ENCODE measurements at regions not wholly inside any gene's neighbourhood (a gene's known extent, or its start where the extent isn't known, plus 50 kb on each side); places are given as distances from the start of the nearest gene placed in this dataset.

- Histone ChIP-seq H3F3A (ENCODE audit: low read length, unreplicated experiment) (no peaks in the 10 kb centered on the region), H4K20me1 (ENCODE audit: low read length) (no peaks in the 10 kb centered on the region), H3K27ac (ENCODE audit: low read length) (no peak overlapping the region), H3K9ac (ENCODE audit: low read length) (no peak overlapping the region), H3K27me3 (ENCODE audit: low read length) (no peaks in the 10 kb centered on the region), H3K36me3 (ENCODE audit: low read depth, low read length) (no peaks in the 10 kb centered on the region), H3K4me2 (ENCODE audit: low read length) (no peak overlapping the region), H3K9me3 (ENCODE audit: low read length) (no peaks in the 10 kb centered on the region), H3K79me2 (ENCODE audit: low read length) (no peaks in the 10 kb centered on the region), H3K9me2 (replicated peaks; ENCODE audit: low read length) (no peaks in the 10 kb centered on the region), H3K4me1 (ENCODE audit: insufficient read depth, low read length) (peaks cover 7% of the 10 kb centered on the region), H3K4me3 (ENCODE audit: low read length) (no peak overlapping the region), H2AFZ (ENCODE audit: low read length) (no peak overlapping the region)
- ChIA-PET POLR2A (ENCODE audit: unreplicated experiment) (no interaction called here), CTCF (no interaction called here)
- ATAC-seq (no peak), DNase-seq (no peak)
- no TSS peak for BruUV-seq (replicated peaks)
- no peak for TF ChIP-seq EZH2 (IDR thresholded peaks at IDR 0.05; ENCODE audit: low read length, unreplicated experiment)
- no peak for TF ChIP-seq EZH2phosphoT487 (IDR thresholded peaks at IDR 0.05; ENCODE audit: borderline replicate concordance, low read length)
- no peak for TF ChIP-seq CTCF (conservative IDR thresholded peaks at IDR 0.05; ENCODE audit: low read depth, low read length)
- intact Hi-C loops (cut with micrococcal nuclease), result no loop called here
These were observed 273.1 kb upstream of the LYPLAL1 start for GRCh38 chr1:218900615-218901014.

GRCh38 chr1:218904416-218904815, 269.3 kb upstream of the LYPLAL1 start:
- BruUV-seq (replicated peaks), result no TSS peak
- H3K27me3 ChIP-seq (ENCODE audit: low read length), result no peaks in the 10 kb centered on the region
- H3K36me3 ChIP-seq (ENCODE audit: low read depth, low read length), result no peaks in the 10 kb centered on the region
- ATAC-seq (no peak), DNase-seq (no peak)
- POLR2A ChIA-PET (ENCODE audit: unreplicated experiment), result no interaction called here
- H3K4me3 ChIP-seq (ENCODE audit: low read length), result no peak overlapping the region
- no peak overlapping the region for H3K4me2 ChIP-seq (ENCODE audit: low read length)
- no peaks in the 10 kb centered on the region for H3K9me2 ChIP-seq (replicated peaks; ENCODE audit: low read length)
- H3F3A ChIP-seq (ENCODE audit: low read length, unreplicated experiment), result no peaks in the 10 kb centered on the region
- no peaks in the 10 kb centered on the region for H3K79me2 ChIP-seq (ENCODE audit: low read length)
- H3K4me1 ChIP-seq (ENCODE audit: insufficient read depth, low read length), result no peaks in the 10 kb centered on the region
- no peaks in the 10 kb centered on the region for H3K9me3 ChIP-seq (ENCODE audit: low read length)
- intact Hi-C loops (cut with micrococcal nuclease), result no loop called here
- CTCF ChIA-PET, result no interaction called here
- H3K9ac ChIP-seq (ENCODE audit: low read length), result no peak overlapping the region
- H4K20me1 ChIP-seq (ENCODE audit: low read length), result no peaks in the 10 kb centered on the region
- no peak overlapping the region for H3K27ac ChIP-seq (ENCODE audit: low read length)
- TF ChIP-seq EZH2 (IDR thresholded peaks at IDR 0.05; ENCODE audit: low read length, unreplicated experiment) (no peak), CTCF (conservative IDR thresholded peaks at IDR 0.05; ENCODE audit: low read depth, low read length) (no peak), EZH2phosphoT487 (IDR thresholded peaks at IDR 0.05; ENCODE audit: borderline replicate concordance, low read length) (no peak)
- H2AFZ ChIP-seq (ENCODE audit: low read length), result no peak overlapping the region

- no peaks in the 10 kb centered on the region for H3K36me3 ChIP-seq (ENCODE audit: low read depth, low read length)
- no peaks in the 10 kb centered on the region for H3K27me3 ChIP-seq (ENCODE audit: low read length)
- POLR2A ChIA-PET (ENCODE audit: unreplicated experiment), result interaction anchor here (0.5 kb wide), 1 partner anchor 693 kb away, joined by 4 read pairs; no protein-coding TSS in a partner anchor
- no peak overlapping the region for H3K4me3 ChIP-seq (ENCODE audit: low read length)
- no peaks in the 10 kb centered on the region for H3K9me3 ChIP-seq (ENCODE audit: low read length)
- H3K79me2 ChIP-seq (ENCODE audit: low read length), result no peaks in the 10 kb centered on the region
- H4K20me1 ChIP-seq (ENCODE audit: low read length), result no peaks in the 10 kb centered on the region
- TF ChIP-seq EZH2phosphoT487 (IDR thresholded peaks at IDR 0.05; ENCODE audit: borderline replicate concordance, low read length), result no peak
- no peak for TF ChIP-seq EZH2 (IDR thresholded peaks at IDR 0.05; ENCODE audit: low read length, unreplicated experiment)
- no peak for TF ChIP-seq CTCF (conservative IDR thresholded peaks at IDR 0.05; ENCODE audit: low read depth, low read length)
- H3K27ac ChIP-seq (ENCODE audit: low read length), result no peak overlapping the region
- H3K9ac ChIP-seq (ENCODE audit: low read length), result no peak overlapping the region
- H2AFZ ChIP-seq (ENCODE audit: low read length), result no peak overlapping the region
- H3K4me1 ChIP-seq (ENCODE audit: insufficient read depth, low read length), result no peaks in the 10 kb centered on the region
- no peaks in the 10 kb centered on the region for H3F3A ChIP-seq (ENCODE audit: low read length, unreplicated experiment)
- H3K4me2 ChIP-seq (ENCODE audit: low read length), result no peak overlapping the region
- DNase-seq (no peak), ATAC-seq (no peak)
- H3K9me2 ChIP-seq (replicated peaks; ENCODE audit: low read length), result no peaks in the 10 kb centered on the region
- CTCF ChIA-PET, result no interaction called here
- intact Hi-C loops (cut with micrococcal nuclease), result loop anchor here (10.0 kb wide), 1 partner anchor 62 kb away; no protein-coding TSS in a partner anchor
- BruUV-seq (replicated peaks), result no TSS peak
These were observed 257.0 kb upstream of the LYPLAL1 start for GRCh38 chr1:218916720-218917119.
